ENCODE measurements at regions not wholly inside any gene's neighbourhood (a gene's known extent, or its start where the extent isn't known, plus 50 kb on each side); places are given as distances from the start of the nearest gene placed in this dataset.

- TF ChIP-seq, protein P1, sequence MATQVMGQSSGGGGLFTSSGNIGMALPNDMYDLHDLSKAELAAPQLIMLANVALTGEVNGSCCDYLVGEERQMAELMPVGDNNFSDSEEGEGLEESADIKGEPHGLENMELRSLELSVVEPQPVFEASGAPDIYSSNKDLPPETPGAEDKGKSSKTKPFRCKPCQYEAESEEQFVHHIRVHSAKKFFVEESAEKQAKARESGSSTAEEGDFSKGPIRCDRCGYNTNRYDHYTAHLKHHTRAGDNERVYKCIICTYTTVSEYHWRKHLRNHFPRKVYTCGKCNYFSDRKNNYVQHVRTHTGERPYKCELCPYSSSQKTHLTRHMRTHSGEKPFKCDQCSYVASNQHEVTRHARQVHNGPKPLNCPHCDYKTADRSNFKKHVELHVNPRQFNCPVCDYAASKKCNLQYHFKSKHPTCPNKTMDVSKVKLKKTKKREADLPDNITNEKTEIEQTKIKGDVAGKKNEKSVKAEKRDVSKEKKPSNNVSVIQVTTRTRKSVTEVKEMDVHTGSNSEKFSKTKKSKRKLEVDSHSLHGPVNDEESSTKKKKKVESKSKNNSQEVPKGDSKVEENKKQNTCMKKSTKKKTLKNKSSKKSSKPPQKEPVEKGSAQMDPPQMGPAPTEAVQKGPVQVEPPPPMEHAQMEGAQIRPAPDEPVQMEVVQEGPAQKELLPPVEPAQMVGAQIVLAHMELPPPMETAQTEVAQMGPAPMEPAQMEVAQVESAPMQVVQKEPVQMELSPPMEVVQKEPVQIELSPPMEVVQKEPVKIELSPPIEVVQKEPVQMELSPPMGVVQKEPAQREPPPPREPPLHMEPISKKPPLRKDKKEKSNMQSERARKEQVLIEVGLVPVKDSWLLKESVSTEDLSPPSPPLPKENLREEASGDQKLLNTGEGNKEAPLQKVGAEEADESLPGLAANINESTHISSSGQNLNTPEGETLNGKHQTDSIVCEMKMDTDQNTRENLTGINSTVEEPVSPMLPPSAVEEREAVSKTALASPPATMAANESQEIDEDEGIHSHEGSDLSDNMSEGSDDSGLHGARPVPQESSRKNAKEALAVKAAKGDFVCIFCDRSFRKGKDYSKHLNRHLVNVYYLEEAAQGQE (IDR thresholded peaks at IDR 0.05; ENCODE audit: low read depth, low read length): no peak
Measured at GRCh38 chr4:60173718-60174117, 1026.4 kb upstream of the ADGRL3 start (continued).

- in situ Hi-C loops (cut with MboI): no loop called here
- Histone ChIP-seq H3K4me2 (ENCODE audit: control insufficient read depth, insufficient read depth) (no peak overlapping the region), H3K4me3 (no peak overlapping the region), H3K27me3 (replicated peaks in 1 of 2; ENCODE audit: control insufficient read depth in 2 of 2, insufficient read depth in 2 of 2, low read length in 1 of 2) (no peaks in the 10 kb centered on the region), H3K27ac (ENCODE audit: control insufficient read depth, insufficient read depth) (no peak overlapping the region), H3K9me3 (replicated peaks; ENCODE audit: control insufficient read depth, insufficient read depth, low read length) (no peaks in the 10 kb centered on the region), H4K20me1 (ENCODE audit: control insufficient read depth, insufficient read depth) (no peaks in the 10 kb centered on the region), H2AFZ (ENCODE audit: control insufficient read depth, low read depth, low read length) (no peak overlapping the region), H3K4me1 (ENCODE audit: control insufficient read depth, insufficient read depth, low read length) (no peaks in the 10 kb centered on the region), H3K36me3 (ENCODE audit: control insufficient read depth in 2 of 2, insufficient read depth in 2 of 2, low read length in 1 of 2) (no peaks in the 10 kb centered on the region), H3K9ac (ENCODE audit: control insufficient read depth, insufficient read depth, low read length) (no peak overlapping the region), H3K79me2 (ENCODE audit: control insufficient read depth, insufficient read depth, low read length) (no peaks in the 10 kb centered on the region)
- POLR2A ChIA-PET: no interaction called here
- DNase-seq (ENCODE audit: low read depth, low spot score) (no peak), FAIRE-seq (no peak), ATAC-seq (no peak)
- WGBS (ENCODE audit: insufficient coverage, insufficient replicate concordance, low lambda C conversion rate, missing lambda C conversion rate): 0% methylated on average over 1 of the region's 1 CpG
- SMC1A ChIA-PET (ENCODE audit: uncharacterized antibody, unreplicated experiment): no interaction called here
- no TSS peak for BruUV-seq (replicated peaks)
- CTCF ChIA-PET: no interaction called here
- no peak for TF ChIP-seq IRF5 (IDR thresholded peaks at IDR 0.05; ENCODE audit: borderline replicate concordance)
- TF ChIP-seq TBL1XR1 (IDR thresholded peaks at IDR 0.05; ENCODE audit: low read depth, low read length): no peak
- TF ChIP-seq SREBF1 (IDR thresholded peaks at IDR 0.05; ENCODE audit: low read length): no peak
- intact Hi-C loops (cut with micrococcal nuclease; ENCODE audit: unreplicated experiment): no loop called here
- RAD21 ChIA-PET (ENCODE audit: unreplicated experiment): no interaction called here
Measured at GRCh38 chr4:60175241-60175640, 1024.9 kb upstream of the ADGRL3 start.

All from GM12878 (cell line).